WTC11 (cell line): ENCODE measurements at regions not wholly inside any gene's neighbourhood (a gene's known extent, or its start where the extent isn't known, plus 50 kb on each side); places are given as distances from the start of the nearest gene placed in this dataset.

Experiments
- CBFB ChIP-seq: sonication (generic); formaldehyde crosslinking; IDR thresholded peaks from 2 replicates; pipeline ENCODE4 v1.8.1; 2022; ENCODE audit warnings: mild to moderate bottlenecking, low read depth, missing genetic modification reagents
- CREM ChIP-seq: sonication (generic); formaldehyde crosslinking; IDR thresholded peaks from 2 replicates; pipeline ENCODE4 v1.8.1; 2022; ENCODE audit warnings: mild to moderate bottlenecking, missing genetic modification reagents, moderate library complexity
- ESRRA ChIP-seq: sonication (generic); formaldehyde crosslinking; IDR thresholded peaks from 2 replicates; pipeline ENCODE4 v1.8.1; 2022; ENCODE audit warnings: mild to moderate bottlenecking, missing genetic modification reagents, borderline replicate concordance
- FOXP1 ChIP-seq: sonication (generic); formaldehyde crosslinking; IDR thresholded peaks from 2 replicates; pipeline ENCODE4 v1.8.0; 2022; ENCODE audit warnings: missing genetic modification reagents, mild to moderate bottlenecking, moderate library complexity, borderline replicate concordance
- MYBL2 ChIP-seq: sonication (generic); formaldehyde crosslinking; IDR thresholded peaks from 2 replicates; pipeline ENCODE4 v1.8.1; 2023; ENCODE audit warnings: mild to moderate bottlenecking, moderate library complexity, missing genetic modification reagents
- NFE2L1 ChIP-seq: sonication (generic); formaldehyde crosslinking; IDR thresholded peaks from 2 replicates; pipeline ENCODE4 v1.8.1; 2023; ENCODE audit warnings: missing genetic modification reagents
- ZBTB21 ChIP-seq: sonication (generic); formaldehyde crosslinking; IDR thresholded peaks from 2 replicates; pipeline ENCODE4 v1.8.1; 2023; ENCODE audit warnings: mild to moderate bottlenecking, missing genetic modification reagents, borderline replicate concordance
- TF ChIP-seq, protein P1 (sequence below): fragments of 200-600 bp; IDR thresholded peaks from 2 replicates; pipeline ENCODE4 v1.8.0; 2022; ENCODE audit warnings: antibody characterized with exemption
- TF ChIP-seq, protein P2 (sequence below): sonication (generic); formaldehyde crosslinking; IDR thresholded peaks from 2 replicates; pipeline ENCODE4 v1.8.1; 2022; ENCODE audit warnings: mild to moderate bottlenecking, moderate library complexity, missing genetic modification reagents
- TF ChIP-seq, protein P3 (sequence below): sonication (generic); formaldehyde crosslinking; IDR thresholded peaks from 2 replicates; pipeline ENCODE4 v1.8.0; 2022; ENCODE audit warnings: mild to moderate bottlenecking, missing genetic modification reagents
- TF ChIP-seq, protein P4 (sequence below): sonication (generic); formaldehyde crosslinking; conservative IDR thresholded peaks from 2 replicates; pipeline ENCODE4 v1.8.1; 2022; ENCODE audit warnings: mild to moderate bottlenecking, missing genetic modification reagents

DNA sequence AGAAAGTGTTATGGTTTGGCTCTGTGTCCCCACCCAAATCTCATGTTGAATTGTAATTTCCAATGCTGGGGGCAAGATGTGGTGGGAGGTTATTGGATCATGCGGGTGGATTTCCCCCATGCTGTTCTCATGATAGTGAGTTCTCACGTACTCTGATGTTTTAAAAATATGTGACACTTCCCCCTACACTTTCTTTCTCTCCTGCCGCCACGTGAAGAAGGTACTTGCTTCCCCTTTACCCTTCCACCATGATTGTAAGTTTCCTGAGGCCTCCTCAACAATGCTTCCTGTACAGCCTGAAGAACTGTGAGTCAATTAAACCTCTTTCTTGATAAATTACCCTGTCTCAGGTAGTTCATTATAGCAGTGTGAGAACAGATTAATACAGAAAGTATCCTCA lies 150.8 kb downstream of the TMEM200A start:
- TF ChIP-seq FOXP1 (CRISPR knock-in tag) (no peak), ESRRA (CRISPR knock-in tag) (no peak), CBFB (CRISPR knock-in tag) (no peak), MYBL2 (CRISPR knock-in tag) (no peak), CREM (CRISPR knock-in tag) (no peak), NFE2L1 (CRISPR knock-in tag) (no peak), ZBTB21 (CRISPR knock-in tag) (no peak)
- TF ChIP-seq, protein P1, sequence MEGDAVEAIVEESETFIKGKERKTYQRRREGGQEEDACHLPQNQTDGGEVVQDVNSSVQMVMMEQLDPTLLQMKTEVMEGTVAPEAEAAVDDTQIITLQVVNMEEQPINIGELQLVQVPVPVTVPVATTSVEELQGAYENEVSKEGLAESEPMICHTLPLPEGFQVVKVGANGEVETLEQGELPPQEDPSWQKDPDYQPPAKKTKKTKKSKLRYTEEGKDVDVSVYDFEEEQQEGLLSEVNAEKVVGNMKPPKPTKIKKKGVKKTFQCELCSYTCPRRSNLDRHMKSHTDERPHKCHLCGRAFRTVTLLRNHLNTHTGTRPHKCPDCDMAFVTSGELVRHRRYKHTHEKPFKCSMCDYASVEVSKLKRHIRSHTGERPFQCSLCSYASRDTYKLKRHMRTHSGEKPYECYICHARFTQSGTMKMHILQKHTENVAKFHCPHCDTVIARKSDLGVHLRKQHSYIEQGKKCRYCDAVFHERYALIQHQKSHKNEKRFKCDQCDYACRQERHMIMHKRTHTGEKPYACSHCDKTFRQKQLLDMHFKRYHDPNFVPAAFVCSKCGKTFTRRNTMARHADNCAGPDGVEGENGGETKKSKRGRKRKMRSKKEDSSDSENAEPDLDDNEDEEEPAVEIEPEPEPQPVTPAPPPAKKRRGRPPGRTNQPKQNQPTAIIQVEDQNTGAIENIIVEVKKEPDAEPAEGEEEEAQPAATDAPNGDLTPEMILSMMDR, result no peak
- TF ChIP-seq, protein P2, sequence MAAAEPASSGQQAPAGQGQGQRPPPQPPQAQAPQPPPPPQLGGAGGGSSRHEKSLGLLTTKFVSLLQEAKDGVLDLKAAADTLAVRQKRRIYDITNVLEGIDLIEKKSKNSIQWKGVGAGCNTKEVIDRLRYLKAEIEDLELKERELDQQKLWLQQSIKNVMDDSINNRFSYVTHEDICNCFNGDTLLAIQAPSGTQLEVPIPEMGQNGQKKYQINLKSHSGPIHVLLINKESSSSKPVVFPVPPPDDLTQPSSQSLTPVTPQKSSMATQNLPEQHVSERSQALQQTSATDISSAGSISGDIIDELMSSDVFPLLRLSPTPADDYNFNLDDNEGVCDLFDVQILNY (CRISPR knock-in tag), result no peak
- TF ChIP-seq, protein P3, sequence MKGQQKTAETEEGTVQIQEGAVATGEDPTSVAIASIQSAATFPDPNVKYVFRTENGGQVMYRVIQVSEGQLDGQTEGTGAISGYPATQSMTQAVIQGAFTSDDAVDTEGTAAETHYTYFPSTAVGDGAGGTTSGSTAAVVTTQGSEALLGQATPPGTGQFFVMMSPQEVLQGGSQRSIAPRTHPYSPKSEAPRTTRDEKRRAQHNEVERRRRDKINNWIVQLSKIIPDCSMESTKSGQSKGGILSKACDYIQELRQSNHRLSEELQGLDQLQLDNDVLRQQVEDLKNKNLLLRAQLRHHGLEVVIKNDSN (CRISPR knock-in tag), result no peak
- TF ChIP-seq, protein P4, sequence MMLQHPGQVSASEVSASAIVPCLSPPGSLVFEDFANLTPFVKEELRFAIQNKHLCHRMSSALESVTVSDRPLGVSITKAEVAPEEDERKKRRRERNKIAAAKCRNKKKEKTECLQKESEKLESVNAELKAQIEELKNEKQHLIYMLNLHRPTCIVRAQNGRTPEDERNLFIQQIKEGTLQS, result no peak
